PC-9 (cell line): ENCODE measurements at regions not wholly inside any gene's neighbourhood (a gene's known extent, or its start where the extent isn't known, plus 50 kb on each side); places are given as distances from the start of the nearest gene placed in this dataset.

ENCODE experiments used
- BruUV-seq: library from RNA; stranded (reverse); fragments of 400-500 nt; replicated peaks from 2 replicates; lab custom pipeline; 2021; lab: Mats Ljungman, UMichigan
- CTCF ChIA-PET: fragments of 300-600 bp; sonication (Branson Sonifier 250); formaldehyde crosslinking; loops from one replicate; lab custom pipeline; 2022; ENCODE audit warnings: antibody characterized with exemption; lab: Charles Lee
- POLR2A ChIA-PET: fragments of 300-600 bp; sonication (Branson Sonifier 250); formaldehyde crosslinking; loops from one replicate; lab custom pipeline; 2022; ENCODE audit warnings: antibody characterized with exemption; ENCODE audit not compliant: unreplicated experiment; lab: Charles Lee
- DNase-seq, 2 experiments: peaks; one replicate each; pipeline versions ENCODE4 v3.0.0 to v3.0.0-alpha.2; 2015 to 2022; ENCODE audit warnings: mixed read lengths in 1 of 2
- H2AFZ ChIP-seq: fragments of 200-600 bp; sonication (generic); 2 replicates; pipeline ENCODE4 v1.8.1; 2017; ENCODE audit warnings: antibody characterized with exemption
- H3F3A ChIP-seq: fragments of 200-600 bp; sonication (generic); 2 replicates; pipeline ENCODE4 v1.8.1; 2017; ENCODE audit warnings: antibody characterized with exemption, mild to moderate bottlenecking, low read depth; ENCODE audit not compliant: insufficient read depth
- H3K27ac ChIP-seq: fragments of 200-600 bp; sonication (generic); 2 replicates; pipeline ENCODE4 v1.6.1; 2016; ENCODE audit warnings: mixed run types
- H3K27me3 ChIP-seq: fragments of 200-600 bp; sonication (generic); 2 replicates; pipeline ENCODE4 v1.6.1; 2016; ENCODE audit warnings: low read depth, mixed run types; ENCODE audit not compliant: insufficient read depth
- H3K36me3 ChIP-seq: fragments of 200-600 bp; sonication (generic); 2 replicates; pipeline ENCODE4 v1.6.1; 2016; ENCODE audit warnings: low read depth, mixed run types
- H3K4me1 ChIP-seq: fragments of 200-600 bp; sonication (generic); replicated peaks from 2 replicates; pipeline ENCODE4 v1.6.1; 2016; ENCODE audit warnings: mixed run types; ENCODE audit not compliant: insufficient read depth
- H3K4me2 ChIP-seq: fragments of 200-600 bp; sonication (generic); 2 replicates; pipeline ENCODE4 v1.6.1; 2017; ENCODE audit warnings: mixed run types
- H3K4me3 ChIP-seq: fragments of 200-600 bp; sonication (generic); 2 replicates; pipeline ENCODE4 v1.6.1; 2016; ENCODE audit warnings: mixed run types
- H3K79me2 ChIP-seq: fragments of 200-600 bp; sonication (generic); 2 replicates; pipeline ENCODE4 v1.6.1; 2017; ENCODE audit warnings: low read depth, mixed run types
- H3K9me2 ChIP-seq: fragments of 200-600 bp; sonication (generic); 2 replicates; pipeline ENCODE4 v1.8.1; 2017; ENCODE audit warnings: mild to moderate bottlenecking; ENCODE audit not compliant: insufficient read depth
- H3K9me3 ChIP-seq: fragments of 200-600 bp; sonication (generic); 2 replicates; pipeline ENCODE4 v1.8.1; 2016; ENCODE audit warnings: low read depth; ENCODE audit not compliant: insufficient read depth
- H4K20me1 ChIP-seq: fragments of 200-600 bp; sonication (generic); 2 replicates; pipeline ENCODE4 v1.8.1; 2017; ENCODE audit not compliant: insufficient read depth
- CTCF ChIP-seq: fragments of 200-600 bp; sonication (generic); conservative IDR thresholded peaks from 2 replicates; pipeline ENCODE4 v1.6.1; 2017; ENCODE audit warnings: mixed run types, antibody characterized with exemption, mild to moderate bottlenecking, moderate library complexity
- EZH2 ChIP-seq: fragments of 200-600 bp; sonication (generic); IDR thresholded peaks from 2 replicates; pipeline ENCODE4 v1.8.0; 2017; ENCODE audit warnings: antibody characterized with exemption, low read depth
- intact Hi-C: fragments of 100-400 bp; cut with micrococcal nuclease; formaldehyde crosslinking; loops from one replicate; pipeline ENCODE4 v1.10.0; 2022; ENCODE audit not compliant: unreplicated experiment

GRCh38 chr2:114057638-114058037, 167.7 kb downstream of the ACTR3 start:
- Histone ChIP-seq H3K4me3 (no peak overlapping the region), H3K9me2 (no peaks in the 10 kb centered on the region), H3K27ac (no peak overlapping the region), H2AFZ (no peak overlapping the region), H3F3A (no peaks in the 10 kb centered on the region), H3K9me3 (no peaks in the 10 kb centered on the region), H3K79me2 (no peaks in the 10 kb centered on the region), H3K4me1 (no peaks in the 10 kb centered on the region), H4K20me1 (no peaks in the 10 kb centered on the region; the same call in 1 of the 2 replicates), H3K27me3 (peaks cover 55% of the 10 kb centered on the region), H3K4me2 (no peak overlapping the region), H3K36me3 (no peaks in the 10 kb centered on the region)
- ChIA-PET CTCF (no interaction called here), POLR2A (no interaction called here)
- no TSS peak for BruUV-seq
- intact Hi-C loops, result no loop called here
- TF ChIP-seq EZH2 (no peak), CTCF (no peak)
- no peak for DNase-seq

GRCh38 chr2:114061566-114062098, 171.7 kb downstream of the ACTR3 start:
- BruUV-seq, result no TSS peak
- H4K20me1 ChIP-seq, result no peaks in the 10 kb centered on the region
- no peaks in the 10 kb centered on the region for H3F3A ChIP-seq
- no peak overlapping the region for H3K4me2 ChIP-seq
- H3K4me1 ChIP-seq, result no peaks in the 10 kb centered on the region
- no peak for TF ChIP-seq CTCF
- no peak for TF ChIP-seq EZH2
- CTCF ChIA-PET, result no interaction called here
- no peak overlapping the region for H3K27ac ChIP-seq
- no peak overlapping the region for H3K4me3 ChIP-seq
- H3K79me2 ChIP-seq, result no peaks in the 10 kb centered on the region
- H3K36me3 ChIP-seq, result no peaks in the 10 kb centered on the region
- POLR2A ChIA-PET, result no interaction called here
- intact Hi-C loops, result no loop called here
- H2AFZ ChIP-seq, result no peak overlapping the region
- no peaks in the 10 kb centered on the region for H3K9me3 ChIP-seq
- no peak for DNase-seq
- no peaks in the 10 kb centered on the region for H3K9me2 ChIP-seq
- H3K27me3 ChIP-seq, result peaks cover 27% of the 10 kb centered on the region

- no peaks in the 10 kb centered on the region for H3K79me2 ChIP-seq
- peaks cover 23% of the 10 kb centered on the region for H3K27me3 ChIP-seq
- ChIA-PET POLR2A (no interaction called here), CTCF (no interaction called here)
- H4K20me1 ChIP-seq, result no peaks in the 10 kb centered on the region
- no peak overlapping the region for H2AFZ ChIP-seq
- no peak overlapping the region for H3K4me3 ChIP-seq
- H3K4me1 ChIP-seq, result no peaks in the 10 kb centered on the region
- BruUV-seq, result no TSS peak
- no peak overlapping the region for H3K4me2 ChIP-seq
- no peak for DNase-seq
- H3F3A ChIP-seq, result no peaks in the 10 kb centered on the region
- H3K9me3 ChIP-seq, result no peaks in the 10 kb centered on the region
- no peak for TF ChIP-seq CTCF
- no peak for TF ChIP-seq EZH2
- intact Hi-C loops, result no loop called here
- H3K9me2 ChIP-seq, result no peaks in the 10 kb centered on the region
- H3K27ac ChIP-seq, result no peak overlapping the region
- no peaks in the 10 kb centered on the region for H3K36me3 ChIP-seq
Measured at GRCh38 chr2:114063346-114063745, 173.5 kb downstream of the ACTR3 start.
